ENCODE measurements at regions not wholly inside any gene's neighbourhood (a gene's known extent, or its start where the extent isn't known, plus 50 kb on each side); places are given as distances from the start of the nearest gene placed in this dataset.

- no peak for DNase-seq (ENCODE audit: low read depth in 2 of 3, low spot score in 2 of 3)
Measured at GRCh38 chr4:3864742-3865721, 98.8 kb downstream of the ADRA2C start.

- DNase-seq (ENCODE audit: low read depth in 2 of 3, low spot score in 2 of 3): no peak
Measured at GRCh38 chr4:3865986-3866812, 100.0 kb downstream of the ADRA2C start.

- no peak for DNase-seq (ENCODE audit: low read depth in 2 of 3, low spot score in 2 of 3)
Measured at GRCh38 chr4:3866813-3867129, 100.6 kb downstream of the ADRA2C start.

- no peak for DNase-seq (ENCODE audit: low read depth in 2 of 3, low spot score in 2 of 3)
Measured at GRCh38 chr4:3867403-3868100, 101.4 kb downstream of the ADRA2C start.

DNA sequence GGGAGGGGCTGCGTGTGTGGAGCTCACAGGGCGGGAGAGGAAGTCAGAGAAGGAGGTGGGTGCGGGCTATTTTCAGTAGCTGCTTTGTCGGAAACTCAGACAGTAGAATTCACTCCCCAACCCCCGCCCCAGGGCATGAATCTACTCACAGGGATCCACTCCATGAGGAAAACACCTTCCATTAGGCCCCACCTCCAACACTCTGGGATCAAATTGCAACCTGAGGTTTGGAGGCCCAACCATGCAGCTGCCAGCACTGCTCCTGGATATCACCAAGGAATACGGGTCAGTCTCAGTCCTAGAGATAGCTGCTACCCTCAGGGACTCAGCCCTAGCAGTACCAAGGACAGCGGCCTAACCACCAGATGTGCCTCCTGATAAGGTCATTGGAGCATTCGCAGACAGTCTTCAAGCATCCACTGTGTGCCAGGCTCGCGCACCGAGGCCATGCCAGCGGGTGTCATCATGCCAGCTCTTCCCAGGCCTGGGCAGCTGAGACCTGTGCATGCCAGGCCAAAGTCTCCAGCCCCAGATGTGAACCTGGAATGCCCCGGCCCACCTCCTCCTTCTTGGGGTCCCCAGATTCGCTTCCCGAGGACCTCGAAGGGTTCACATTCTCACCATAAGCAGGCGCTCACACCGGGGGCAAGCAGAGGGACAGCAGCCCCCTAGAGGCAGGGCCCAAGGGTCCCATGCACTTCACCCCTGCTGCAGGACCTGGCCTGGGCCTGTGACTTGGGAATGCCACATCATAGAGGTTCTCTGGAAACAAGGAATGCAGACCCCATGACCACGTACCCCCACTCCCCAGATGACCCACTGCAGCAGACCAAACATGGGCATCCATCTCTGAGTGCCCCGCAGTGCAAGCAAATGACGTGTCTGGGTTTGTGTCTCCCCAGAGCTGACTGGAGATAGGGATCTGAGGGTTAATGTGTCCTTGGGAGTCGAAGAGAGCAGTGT lies 102.3 kb downstream of the ADRA2C start:
- peak in 1 of 3 donors; percentile 50 for DNase-seq (ENCODE audit: low read depth in 2 of 3, low spot score in 2 of 3)

DNA sequence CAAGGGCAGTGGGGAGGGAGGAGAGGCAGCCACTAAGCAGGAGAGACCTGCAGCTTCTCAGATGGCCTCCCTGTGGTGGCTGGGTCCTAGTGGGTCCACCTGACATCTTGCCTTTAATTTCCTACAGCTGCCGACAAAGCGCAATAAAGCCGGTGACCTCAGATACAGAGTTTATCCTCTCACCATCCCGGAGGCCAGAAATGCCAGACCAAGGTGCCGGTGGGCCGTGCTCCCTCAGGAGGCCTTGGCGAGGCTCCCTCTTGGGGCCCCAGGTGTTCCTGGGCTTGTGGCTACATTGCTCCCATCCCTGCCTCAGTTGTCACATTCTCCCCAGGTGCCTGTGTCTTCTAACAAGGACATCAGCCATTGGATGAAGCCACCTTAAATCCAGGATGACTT lies 103.0 kb downstream of the ADRA2C start:
- DNase-seq (ENCODE audit: low read depth in 2 of 3, low spot score in 2 of 3): no peak

DNA sequence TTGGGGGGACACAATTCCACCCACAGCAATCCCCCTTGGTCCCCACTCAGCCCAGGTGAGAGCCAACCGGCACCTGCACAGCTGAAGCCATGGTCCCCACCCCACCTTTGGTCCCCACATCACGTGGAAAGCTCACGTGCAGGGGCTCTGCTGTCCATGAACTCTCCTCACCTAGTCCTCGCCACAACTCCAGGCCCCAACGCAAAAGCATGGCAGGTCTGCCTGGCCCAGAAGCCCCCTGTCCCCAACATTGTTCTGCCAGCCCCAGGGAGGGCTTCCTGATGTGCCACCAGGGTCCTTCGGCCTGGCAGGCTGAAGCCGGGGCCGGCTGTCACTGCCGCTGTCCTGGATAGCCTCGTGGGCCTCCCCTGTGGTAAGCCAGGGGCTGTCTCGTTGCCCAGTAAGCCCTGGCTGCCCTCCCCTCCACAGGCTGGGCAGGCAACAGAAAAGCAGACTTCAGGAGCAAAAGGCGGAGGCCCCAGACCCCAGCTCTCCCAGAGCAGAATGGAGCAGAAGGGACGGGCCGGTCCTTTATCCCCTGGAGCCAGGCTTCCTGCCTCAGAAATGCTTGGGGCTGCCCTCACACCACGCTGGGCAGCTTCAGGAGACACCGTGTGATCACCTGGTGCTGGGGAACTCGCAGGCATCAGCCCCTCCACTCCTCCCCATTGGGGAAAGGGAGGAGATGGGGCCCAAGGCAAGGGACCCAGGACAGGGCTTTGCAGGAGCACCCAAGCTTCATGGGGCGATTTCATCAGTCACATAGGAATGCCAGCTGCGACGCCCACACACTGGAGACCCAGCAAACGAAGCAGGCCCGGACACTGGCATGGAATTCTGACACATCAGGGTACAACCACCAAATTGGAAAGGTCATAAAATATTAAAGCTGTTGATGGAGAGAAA lies 103.7 kb downstream of the ADRA2C start:
- DNase-seq (ENCODE audit: low read depth in 2 of 3, low spot score in 2 of 3): no peak

GRCh38 chr4:3870567-3870962 lies 104.4 kb downstream of the ADRA2C start:
- no peak for DNase-seq (ENCODE audit: low read depth in 2 of 3, low spot score in 2 of 3)

DNA sequence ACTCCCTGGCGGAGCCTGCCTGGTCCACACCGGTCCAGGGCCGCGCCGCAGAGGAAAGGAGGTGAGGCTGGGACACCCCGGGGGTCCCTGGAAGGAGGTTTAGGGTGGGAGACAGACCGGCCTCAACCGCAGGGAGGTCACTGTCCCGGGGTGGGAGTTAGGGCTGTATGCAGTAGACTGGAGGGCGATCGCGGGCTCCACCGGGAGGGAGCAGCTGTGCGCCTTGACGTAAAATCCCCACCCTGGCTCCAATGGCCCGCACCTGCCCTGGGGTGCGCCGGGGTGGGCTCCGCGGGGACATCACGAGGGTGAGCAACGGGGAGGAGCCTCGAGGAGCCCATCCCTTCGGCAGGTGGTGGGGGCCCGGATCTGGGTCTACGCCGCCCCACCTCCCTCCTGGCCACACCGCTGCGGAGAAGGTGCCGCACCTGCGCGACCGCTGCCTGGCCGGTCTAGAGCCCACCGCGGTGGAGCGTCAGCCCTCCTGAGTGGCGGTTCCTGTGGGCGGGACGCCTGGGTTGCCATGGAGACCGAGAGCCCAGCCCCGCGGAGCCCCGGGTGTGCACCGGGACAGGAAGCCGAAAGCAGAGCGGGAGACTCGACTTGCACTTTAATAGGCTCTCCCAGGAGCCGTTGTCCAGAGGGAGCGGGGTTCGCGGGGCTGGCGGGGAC lies 105.1 kb downstream of the ADRA2C start:
- DNase-seq (ENCODE audit: low read depth in 2 of 3, low spot score in 2 of 3): peak in 2 of 3 donors; percentile 46 to 52

- no peak for DNase-seq (ENCODE audit: low read depth in 2 of 3, low spot score in 2 of 3)
Measured at GRCh38 chr4:3871881-3872833, 106.0 kb downstream of the ADRA2C start.

DNA sequence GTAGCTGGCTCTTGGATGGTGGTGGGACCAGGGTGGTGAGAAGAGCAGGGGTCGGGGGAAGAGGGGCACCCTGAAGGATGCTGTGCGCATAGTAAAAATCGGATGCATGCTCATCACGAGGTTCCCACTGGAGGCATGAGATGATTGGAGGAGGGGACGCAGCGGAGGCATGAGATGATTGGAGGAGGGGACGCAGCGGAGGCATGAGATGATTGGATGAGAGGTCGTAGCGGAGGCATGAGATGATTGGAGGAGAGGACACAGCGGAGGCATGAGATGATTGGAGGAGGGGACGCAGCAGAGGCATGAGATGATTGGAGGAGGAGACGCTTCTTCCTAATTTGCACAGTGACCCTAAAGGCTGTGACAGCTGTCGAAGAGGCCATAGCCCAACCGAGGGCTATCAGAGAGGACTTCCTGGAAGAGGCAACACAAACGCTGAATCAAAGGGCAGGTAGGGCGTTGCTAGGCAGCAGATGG lies 106.7 kb downstream of the ADRA2C start:
- no peak for DNase-seq (ENCODE audit: low read depth in 2 of 3, low spot score in 2 of 3)

DNA sequence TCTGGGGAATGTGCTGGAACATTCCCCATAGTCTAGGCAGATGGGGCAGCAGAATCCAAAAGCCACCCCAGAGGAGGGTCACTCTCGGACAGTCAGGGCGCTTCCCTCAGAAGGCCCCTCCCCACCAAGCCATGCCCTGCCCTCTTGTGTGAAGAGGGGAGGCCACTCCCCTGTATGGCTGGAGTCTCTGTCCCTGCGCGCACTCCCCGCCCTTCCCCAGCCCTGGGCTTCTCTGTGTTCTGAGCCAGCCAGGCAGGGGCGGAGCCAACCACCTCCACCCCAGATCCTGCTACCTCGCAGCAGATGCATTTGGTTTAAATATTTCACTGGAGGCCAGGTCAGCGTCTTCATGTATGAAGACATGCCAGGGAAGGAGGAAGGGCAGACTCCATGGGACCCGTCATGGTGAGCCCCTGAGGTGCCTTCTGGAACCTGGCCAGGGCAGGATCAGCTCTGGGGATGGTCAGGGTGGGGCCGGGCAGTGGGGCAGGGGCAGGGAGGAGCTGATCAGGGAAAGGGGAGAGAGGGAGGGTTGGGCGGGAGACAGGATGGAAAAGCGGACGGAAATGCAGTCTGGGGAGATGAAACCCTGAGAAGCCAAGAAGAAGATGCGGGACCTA lies 107.3 kb downstream of the ADRA2C start:
- DNase-seq (ENCODE audit: low read depth in 2 of 3, low spot score in 2 of 3): no peak

DNA sequence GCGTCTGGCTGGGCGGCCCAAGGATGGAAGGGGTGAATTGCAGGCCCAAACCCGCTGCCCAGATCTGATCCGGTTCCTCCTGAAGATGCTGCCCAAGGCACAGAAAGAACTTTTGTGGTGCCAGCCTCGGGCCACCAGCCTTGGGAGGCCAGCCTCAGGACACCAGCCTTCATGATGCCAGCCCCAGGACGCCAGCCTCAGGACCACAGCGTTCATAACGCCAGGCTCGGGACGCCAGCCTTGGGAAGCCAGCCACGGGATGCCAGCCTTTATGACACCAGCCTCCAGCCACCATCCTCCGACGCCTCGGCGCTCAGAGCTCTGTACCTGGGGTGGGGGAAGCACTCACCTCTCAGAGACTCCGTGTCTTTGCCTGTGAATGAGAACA lies 107.8 kb downstream of the ADRA2C start:
- DNase-seq (ENCODE audit: low read depth in 2 of 3, low spot score in 2 of 3): no peak

GRCh38 chr4:3874525-3875110 lies 108.4 kb downstream of the ADRA2C start:
- no peak for DNase-seq (ENCODE audit: low read depth in 2 of 3, low spot score in 2 of 3)

GRCh38 chr4:3875466-3875865 lies 109.3 kb downstream of the ADRA2C start:
- no peak for DNase-seq (ENCODE audit: low read depth in 2 of 3, low spot score in 2 of 3)

Data from hematopoietic multipotent progenitor cell (in vitro differentiated cells).